Left cardiac atrium (tissue), 4 donors: ENCODE measurements at regions not wholly inside any gene's neighbourhood (a gene's known extent, or its start where the extent isn't known, plus 50 kb on each side); places are given as distances from the start of the nearest gene placed in this dataset.

ENCODE experiments used
- ATAC-seq, 2 donors: fragments of 200-7000 bp; cut with Tn5 transposase; one replicate each; pipeline ENCODE4 v1.9.1; 2020; ENCODE audit warnings: mild to moderate bottlenecking in 2 of 2, moderate library complexity in 2 of 2
- DNase-seq: peaks from one replicate; pipeline ENCODE4 v3.0.0-alpha.2; 2020
- intact Hi-C, 2 donors: fragments of 100-400 bp; cut with DNase I; formaldehyde crosslinking; loops; one replicate each; pipeline versions ENCODE4 v1.14.1 to v1.15.1; 2022 to 2023
- donor health status: DM: no; HTN: yes; CAD: no.
- donor health status: DM: no; HTN: yes; CAD: no; lungs with severe emphysema.
- donor health status: DM: yes; HTN: yes; CAD: no.
- donor health status: Dilated cardiomyopathy.

DNA sequence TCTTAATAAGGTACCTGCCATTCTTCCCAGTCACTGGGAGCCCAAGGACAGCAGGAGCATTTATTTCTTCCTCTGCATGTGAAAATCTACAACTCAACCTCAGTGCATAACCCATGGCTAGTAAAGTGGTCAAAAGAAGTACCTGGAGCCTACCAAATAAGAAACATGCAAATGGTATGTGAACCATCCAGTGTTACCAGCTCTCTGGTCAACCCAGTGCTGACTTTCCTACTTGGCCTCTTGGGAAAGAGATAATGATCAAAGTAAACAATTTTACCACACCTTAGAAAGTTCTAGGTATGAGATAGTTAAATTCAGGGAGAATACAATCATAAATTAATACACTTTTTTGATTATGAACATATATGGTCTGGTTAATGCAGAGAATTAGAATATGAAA, 325.6 kb downstream of the ENC1 start:
- DNase-seq: no peak
- intact Hi-C loops: no loop called here
- no peak for ATAC-seq

GRCh38 chr5:74313896-74314295, 326.6 kb downstream of the ENC1 start:
- intact Hi-C loops: no loop called here
- DNase-seq: no peak
- no peak for ATAC-seq

DNA sequence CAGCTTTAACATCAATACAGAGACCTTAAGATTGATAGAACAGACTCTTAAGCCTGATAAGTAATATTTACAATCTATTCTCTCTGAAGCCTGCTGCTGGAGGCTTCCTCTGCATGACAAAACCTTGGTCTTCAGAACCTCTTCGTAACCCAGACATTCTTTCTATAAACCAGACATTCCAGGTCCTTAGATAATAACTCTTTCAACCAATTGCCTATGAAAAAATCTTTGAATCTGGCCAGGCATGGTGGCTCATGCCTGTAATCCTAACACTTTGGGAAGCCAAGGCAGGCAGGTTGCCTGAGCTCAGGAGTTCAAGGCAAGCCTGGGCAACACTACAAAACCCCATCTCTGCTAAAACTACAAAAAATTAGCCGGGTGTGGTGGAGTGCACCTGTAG, 327.8 kb downstream of the ENC1 start:
- DNase-seq: no peak
- no peak for ATAC-seq
- intact Hi-C loops: no loop called here

GRCh38 chr5:74311961-74312360, 328.6 kb downstream of the ENC1 start:
- intact Hi-C loops: no loop called here
- ATAC-seq (peak; percentile 21 to 78), DNase-seq (peak; percentile 47)

GRCh38 chr5:74310997-74311930, 329.3 kb downstream of the ENC1 start:
- DNase-seq (no peak), ATAC-seq (no peak)
- intact Hi-C loops: no loop called here

DNA sequence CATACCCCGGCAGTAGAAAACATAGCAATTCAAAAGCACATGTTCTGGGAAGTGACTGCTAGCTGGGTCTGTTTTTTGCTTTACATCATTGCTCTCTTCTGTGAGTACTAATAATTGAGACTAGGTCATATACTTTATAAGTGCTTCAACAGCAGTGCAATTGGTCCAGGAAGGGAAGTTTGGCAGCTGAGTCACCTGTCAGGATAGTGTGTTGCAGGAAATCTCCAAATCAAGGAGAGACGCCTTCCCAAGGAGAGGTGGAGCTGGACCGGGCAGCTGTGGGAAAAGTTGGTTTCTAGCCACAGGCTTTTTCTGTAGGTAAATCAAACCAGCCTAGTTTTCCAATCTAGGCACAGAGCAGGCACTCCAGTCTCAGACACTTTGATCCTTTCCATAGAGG, 330.1 kb downstream of the ENC1 start:
- DNase-seq (no peak), ATAC-seq (no peak)
- intact Hi-C loops: no loop called here

DNA sequence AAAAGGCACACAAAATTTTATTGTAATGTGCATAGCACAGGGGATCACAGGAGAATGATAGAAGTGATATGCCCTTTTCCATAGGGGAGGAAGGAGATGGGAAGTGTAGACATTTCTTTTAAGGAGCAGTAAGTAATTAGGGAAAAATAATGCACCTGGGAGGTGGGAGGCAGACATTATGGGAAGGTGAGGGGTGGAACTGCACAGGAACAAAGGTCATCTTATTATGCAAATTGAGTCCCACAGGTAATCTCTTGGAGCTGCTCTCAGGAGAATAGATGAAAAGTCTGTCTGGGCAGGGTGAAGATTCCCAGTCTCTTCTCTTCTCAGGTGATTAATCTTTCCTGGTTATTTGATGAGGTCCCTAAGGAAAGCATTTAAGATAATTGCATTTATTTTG, 331.5 kb downstream of the ENC1 start:
- DNase-seq (no peak), ATAC-seq (no peak)
- intact Hi-C loops: no loop called here

GRCh38 chr5:74306845-74307244, 333.7 kb downstream of the ENC1 start:
- DNase-seq (no peak), ATAC-seq (no peak)
- intact Hi-C loops: no loop called here

DNA sequence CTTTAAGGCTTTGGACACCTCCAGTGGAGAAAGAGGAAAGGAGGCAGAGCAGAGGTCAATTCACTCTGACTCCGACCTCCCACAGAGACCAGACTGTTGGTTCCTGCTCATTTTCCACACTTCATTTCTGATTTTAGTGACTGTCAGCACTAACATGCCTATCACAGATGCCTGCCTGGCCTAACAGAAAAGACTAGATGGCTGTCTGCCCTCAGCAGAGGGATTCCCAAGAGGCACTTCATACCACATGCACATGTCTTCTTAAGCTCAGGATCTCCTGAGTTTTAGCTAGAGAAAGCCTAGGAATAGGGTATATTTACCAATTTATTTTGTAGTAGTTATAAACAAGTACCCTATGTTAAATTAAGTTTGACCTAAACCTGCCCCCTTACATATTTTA, 336.0 kb downstream of the ENC1 start:
- intact Hi-C loops: no loop called here
- ATAC-seq: no peak
- DNase-seq: no peak

DNA sequence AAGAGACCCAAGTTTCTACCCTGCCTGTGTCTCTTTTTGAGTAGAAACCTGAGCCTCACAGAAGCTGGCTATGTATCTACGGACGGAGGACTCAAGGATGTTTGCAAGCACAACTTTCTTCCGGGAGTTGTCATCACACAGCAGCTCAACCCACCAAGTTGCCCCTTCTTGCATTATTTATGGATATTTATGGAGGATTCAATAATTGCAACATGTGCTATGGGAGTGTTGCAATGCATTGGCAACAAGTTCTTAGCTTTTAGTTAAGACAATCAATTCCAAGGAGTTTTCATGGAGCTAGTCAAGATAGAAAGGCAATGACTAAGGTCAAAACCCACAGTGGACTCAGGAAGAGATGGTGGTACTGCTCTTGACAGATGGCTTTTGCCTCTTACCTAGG, 336.9 kb downstream of the ENC1 start:
- ATAC-seq: no peak
- intact Hi-C loops: no loop called here
- no peak for DNase-seq

DNA sequence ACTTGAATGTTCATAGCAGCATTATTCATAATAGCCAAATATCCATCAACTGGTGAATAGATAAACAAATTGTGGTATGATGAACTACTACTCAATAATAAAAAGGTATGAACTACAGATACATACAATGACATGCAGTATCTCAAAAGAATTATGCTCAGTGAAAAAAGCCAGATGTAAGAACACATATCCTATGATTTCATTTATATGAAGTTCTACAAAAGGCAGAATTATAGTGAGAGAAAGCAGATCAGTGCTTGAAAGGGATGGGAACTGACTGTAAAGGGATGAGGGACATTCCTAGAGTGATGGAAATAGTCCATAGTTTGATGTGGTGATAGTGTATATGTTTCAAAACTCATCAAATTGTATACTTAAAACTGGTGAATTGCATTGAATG, 339.0 kb downstream of the ENC1 start:
- intact Hi-C loops: no loop called here
- no peak for ATAC-seq

DNA sequence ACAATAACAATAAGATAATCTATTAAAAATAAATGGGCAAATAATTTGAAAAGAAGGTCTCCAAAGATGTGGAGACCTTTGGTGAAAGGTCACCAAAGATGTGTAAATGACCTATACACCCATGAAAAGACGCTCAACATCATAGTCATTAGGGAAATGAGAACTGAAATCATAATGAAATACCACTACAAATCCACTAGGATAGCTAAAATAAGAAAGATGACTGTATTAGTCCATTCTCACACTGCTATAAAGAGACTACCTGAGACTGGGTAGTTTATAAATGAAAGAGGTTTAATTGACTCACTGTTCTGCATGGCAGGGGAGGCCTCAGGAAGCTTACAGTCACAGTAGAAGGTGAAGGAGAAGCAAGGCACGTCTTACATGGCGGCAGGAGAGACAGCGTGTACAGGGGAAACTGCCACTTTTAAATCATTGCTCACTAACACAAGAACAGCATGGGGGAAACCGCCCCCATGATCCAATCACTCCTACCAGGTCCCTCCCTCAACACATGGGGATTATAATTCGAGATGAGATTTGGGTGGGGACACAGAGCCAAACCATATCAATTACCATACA, 339.6 kb downstream of the ENC1 start:
- intact Hi-C loops: no loop called here
- ATAC-seq: no peak
- DNase-seq: no peak

More for the DNA sequence above, 339.0 kb downstream of the ENC1 start:
- DNase-seq: no peak

DNA sequence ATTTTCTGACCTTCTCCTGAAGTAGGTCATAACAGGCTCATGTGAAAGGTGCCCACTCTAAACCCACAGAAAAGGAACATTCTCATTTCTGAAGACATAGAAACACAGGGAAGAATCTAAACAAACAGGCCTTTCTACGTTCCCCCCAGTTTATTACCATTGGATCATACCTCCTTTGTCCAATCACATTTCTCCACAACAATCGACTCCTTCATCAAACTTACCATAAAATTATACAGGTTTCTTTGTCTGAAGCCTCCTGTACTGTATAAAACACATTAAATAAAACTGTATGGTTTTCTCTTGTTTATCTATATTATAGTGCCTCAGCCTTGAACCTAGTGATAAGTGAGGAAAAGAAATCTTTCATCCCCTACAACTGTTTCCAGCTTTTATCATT, 340.7 kb downstream of the ENC1 start:
- no peak for ATAC-seq
- DNase-seq: no peak
- intact Hi-C loops: loop anchor here in 1 of 2 donors (5.0 kb wide), 1 partner anchor 337 kb away; no protein-coding TSS in a partner anchor

- ATAC-seq: peak; percentile 12 to 61
- intact Hi-C loops: loop anchor here in 1 of 2 donors (5.0 kb wide), 1 partner anchor 340 kb away; no protein-coding TSS in a partner anchor
- DNase-seq: peak; percentile 43
Measured at GRCh38 chr5:74296685-74297408, 343.7 kb downstream of the ENC1 start.

DNA sequence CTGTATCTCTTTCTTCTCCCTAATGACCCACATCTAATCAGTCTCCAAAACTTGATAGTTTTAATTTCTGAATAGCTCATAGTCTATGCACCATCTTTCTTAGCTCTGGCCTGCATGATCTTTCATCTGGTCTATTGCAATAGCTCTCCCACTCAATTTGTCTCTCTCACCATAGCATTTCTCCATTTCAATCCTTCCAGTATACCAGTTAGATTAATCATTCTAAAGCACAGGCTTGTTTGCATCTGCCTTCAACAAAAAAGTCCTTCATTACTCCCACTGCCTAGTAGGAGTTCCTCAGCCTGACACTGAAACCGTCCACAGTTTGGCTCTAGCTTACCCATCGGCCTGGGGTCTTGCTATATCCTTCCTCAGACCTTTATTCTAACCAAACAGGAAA, 344.9 kb downstream of the ENC1 start:
- intact Hi-C loops: loop anchor here in 1 of 2 donors (5.0 kb wide), 1 partner anchor 342 kb away; no protein-coding TSS in a partner anchor
- ATAC-seq: no peak

GRCh38 chr5:74295141-74295540, 345.4 kb downstream of the ENC1 start:
- ATAC-seq (no peak), DNase-seq (no peak)
- intact Hi-C loops: loop anchor here in 1 of 2 donors (5.0 kb wide), 1 partner anchor 342 kb away; no protein-coding TSS in a partner anchor

More for the DNA sequence above, 344.9 kb downstream of the ENC1 start:
- DNase-seq: no peak

- ATAC-seq (peak in 1 of 2 donors; percentile 39), DNase-seq (no peak)
- intact Hi-C loops: no loop called here
Measured at GRCh38 chr5:74294231-74294705, 346.3 kb downstream of the ENC1 start.

DNA sequence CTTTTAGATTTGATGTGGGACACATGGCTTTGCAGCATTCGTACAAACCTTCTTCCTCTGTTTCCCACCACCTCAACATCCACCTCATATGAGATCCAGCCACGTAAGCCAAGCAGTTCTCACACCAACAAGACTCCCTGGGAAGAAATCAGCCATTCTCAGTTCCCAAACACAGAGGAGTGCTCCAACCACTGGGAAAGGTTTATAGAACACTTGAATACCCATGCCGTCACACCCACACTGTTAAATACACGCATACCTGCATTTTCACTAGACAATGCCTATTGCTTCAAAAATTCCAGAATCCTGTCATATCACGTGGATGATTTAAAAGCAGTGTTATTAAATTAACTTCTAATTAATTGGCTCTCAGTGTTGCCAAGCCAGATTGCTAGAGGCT, 347.3 kb downstream of the ENC1 start:
- DNase-seq: no peak
- intact Hi-C loops: no loop called here

GRCh38 chr5:74290634-74291241, 349.8 kb downstream of the ENC1 start:
- intact Hi-C loops: no loop called here
- ATAC-seq (no peak), DNase-seq (no peak)

More for the DNA sequence above, 347.3 kb downstream of the ENC1 start:
- ATAC-seq: no peak
